A204.1 (cell line): ENCODE measurements at regions not wholly inside any gene's neighbourhood (a gene's known extent, or its start where the extent isn't known, plus 50 kb on each side); places are given as distances from the start of the nearest gene placed in this dataset.
"Not testable (repeated sequence)": the region's sequence is repeated elsewhere in the genome, so short reads cannot be mapped to it uniquely, and the experiment has no call there.

Experiments used
- FAIRE-seq: peaks from 2 replicates; lab custom pipeline; 2012; peaks lifted over from hg19 to GRCh38; lab: Jason Lieb, UNC

DNA sequence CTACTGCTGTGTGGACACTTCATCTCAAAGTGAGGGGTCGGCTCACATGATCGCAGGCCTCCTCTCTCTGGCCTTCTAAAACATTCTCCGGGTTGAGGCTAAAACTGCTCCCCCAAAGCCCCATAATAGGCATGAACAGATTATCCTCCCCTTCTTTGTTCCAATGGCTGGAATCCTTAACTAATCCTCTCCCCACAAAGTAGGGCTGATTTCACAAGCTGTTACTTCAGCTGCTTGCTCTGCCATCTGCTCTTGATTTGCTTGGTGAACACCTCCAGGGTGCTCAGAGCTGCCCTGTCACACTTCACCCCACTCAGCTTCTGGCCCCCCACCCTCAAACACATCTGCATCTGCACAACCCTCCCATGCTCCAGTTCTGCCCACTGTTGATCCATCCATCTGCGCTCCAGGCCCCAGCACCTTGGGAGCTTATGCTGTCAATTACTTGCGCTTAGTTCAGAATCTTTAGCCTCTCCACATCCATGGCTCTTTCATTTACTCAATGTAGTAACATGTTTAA, 173.1 kb upstream of the API5 start:
- no peak for FAIRE-seq

DNA sequence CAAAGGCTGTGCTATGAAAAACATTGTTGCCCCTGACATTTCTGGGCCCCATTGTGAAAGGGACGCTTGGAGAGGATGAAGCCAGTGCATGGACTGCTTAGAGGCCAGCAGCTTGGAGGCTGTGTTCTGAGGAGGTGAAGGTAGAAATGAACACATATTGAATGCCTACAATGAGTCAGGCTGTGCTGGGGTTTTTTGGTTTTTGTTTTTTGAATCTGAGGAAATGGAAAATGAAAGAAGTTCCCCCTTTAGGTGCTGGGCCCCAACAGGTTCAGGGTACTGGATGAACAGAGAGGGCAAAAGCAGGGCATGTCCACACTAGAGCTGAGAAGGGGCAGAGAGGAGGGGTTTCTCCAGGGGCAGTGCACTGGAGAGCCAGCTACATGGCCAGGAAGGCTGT, 166.1 kb upstream of the API5 start:
- FAIRE-seq = no peak

DNA sequence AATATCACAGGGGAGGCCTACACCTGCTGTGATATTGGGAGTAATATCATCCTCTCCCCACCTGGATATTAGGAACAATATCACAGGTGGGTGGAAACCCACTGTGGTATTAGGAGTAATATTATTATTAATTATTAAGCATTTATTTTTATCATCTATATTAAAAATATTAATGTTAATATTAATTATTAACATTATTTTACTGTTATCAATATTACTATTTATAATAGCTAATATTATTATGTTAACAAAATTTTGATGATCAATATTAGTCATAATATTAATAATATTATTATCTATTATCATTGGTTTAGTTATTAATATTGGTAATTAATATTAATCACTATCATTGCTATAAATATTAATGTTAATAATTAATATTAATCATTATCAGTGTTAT, 161.1 kb upstream of the API5 start:
- FAIRE-seq = peak; percentile 96

DNA sequence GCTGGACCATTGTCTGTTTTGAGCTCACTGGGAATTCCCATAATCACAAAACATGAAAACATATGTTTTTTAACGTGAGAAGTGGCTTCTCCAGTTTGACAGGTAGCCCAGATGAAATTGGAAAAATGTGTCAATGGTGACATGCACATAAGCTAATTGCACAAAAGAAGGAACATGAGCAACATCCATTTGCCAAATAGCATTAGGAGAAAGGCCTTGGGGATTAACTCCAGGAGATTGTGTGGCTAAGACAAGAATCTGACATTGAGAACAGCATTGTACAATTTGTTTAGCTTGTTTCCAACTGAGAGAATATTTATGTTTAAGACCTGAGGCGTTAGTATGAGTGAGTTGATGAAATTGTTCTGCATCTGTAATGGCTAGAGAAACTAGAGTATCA, 147.0 kb upstream of the API5 start:
- no peak for FAIRE-seq

DNA sequence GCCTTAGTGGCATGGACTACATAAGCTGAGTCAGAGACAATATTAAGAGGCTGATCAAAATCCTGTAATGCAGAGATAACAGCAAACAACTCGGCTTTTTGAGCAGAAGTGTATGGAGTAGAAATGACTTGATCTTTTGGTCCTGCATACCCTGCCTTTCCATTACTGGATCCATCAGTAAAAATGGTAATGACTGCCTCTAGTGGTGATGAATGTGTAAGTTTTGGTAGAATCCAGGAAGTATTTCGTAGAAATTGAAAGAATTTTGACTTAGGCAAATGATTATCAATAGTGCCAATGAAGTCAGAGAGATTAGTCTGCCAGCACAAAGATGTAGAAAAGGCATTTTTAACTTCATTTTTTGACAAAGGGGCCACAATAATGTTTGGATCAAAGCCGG, 146.4 kb upstream of the API5 start:
- not testable (repeated sequence) for FAIRE-seq

DNA sequence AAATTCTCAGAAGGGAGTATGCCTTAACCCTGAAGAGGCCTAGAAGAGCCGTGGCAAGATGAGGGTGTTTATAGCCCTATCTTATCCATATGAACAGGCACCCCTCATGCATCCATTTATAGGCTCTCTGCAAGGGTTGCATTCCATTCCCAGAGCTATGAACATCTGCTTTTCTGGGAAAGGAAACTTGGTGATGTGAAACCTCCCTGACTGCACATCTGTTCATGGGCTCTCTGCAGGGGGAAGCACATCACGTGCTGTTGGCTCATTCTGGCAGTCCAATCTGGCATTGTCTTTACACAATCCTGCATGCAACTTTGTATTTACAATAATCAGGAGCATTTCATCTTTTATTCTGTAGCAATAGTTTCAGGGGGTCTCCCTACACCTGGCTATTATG, 143.6 kb upstream of the API5 start:
- not testable (repeated sequence) for FAIRE-seq

DNA sequence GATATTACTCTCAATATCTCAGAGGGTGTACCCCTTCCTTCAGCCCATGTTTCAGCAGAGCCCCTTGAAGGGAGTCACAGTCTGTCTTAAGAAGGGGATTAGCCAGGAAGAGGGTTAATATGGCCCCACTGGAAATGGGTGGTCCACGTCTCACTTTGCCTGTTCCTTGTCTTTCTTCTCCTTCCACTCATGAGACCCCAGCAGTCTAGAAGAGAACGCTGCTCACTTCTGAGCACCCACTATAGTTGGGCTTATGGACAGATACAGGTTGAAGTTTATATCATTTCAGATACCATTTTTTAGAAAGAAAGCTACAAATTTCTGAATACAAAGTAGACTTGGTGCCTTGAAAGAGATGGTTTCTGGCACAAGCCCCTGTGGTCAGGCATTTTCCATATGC, 139.3 kb upstream of the API5 start:
- no peak for FAIRE-seq

DNA sequence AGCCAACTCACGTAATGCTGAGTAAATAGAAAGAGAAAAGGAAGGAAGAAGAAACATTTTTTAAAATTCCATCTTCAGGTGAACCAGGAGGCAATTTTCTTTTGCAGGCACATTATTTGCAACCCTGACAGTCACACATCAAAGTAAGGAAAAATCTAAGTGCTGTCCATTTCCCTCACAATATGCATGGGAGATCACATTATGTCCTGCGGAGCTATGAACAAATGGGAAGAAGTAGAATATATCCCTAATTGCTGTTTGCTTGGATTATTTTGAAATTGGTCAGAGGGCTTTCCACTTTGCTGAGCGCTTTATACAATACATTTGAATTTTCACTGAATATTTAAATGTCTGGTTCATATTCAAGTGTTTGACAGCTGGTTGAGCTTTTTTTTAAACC, 133.8 kb upstream of the API5 start:
- FAIRE-seq = no peak

DNA sequence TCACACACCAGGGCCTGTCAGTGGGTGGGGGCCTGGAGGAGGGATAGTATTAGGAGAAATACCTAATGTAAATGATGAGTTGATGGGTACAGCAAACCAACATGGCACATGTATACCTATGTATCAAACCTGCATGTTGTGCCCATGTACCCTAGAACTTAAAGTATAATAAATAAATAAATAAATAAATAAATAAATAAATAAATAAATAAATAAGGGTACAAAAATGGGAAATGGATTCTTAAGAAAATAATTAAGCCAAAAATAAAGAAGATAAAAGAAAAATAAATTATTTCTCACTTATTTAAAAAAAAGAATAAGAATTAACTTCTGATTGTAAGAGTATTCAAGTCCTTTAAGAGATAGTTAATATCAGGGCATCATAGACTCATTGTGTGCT, 117.3 kb upstream of the API5 start:
- FAIRE-seq = not testable (repeated sequence)

DNA sequence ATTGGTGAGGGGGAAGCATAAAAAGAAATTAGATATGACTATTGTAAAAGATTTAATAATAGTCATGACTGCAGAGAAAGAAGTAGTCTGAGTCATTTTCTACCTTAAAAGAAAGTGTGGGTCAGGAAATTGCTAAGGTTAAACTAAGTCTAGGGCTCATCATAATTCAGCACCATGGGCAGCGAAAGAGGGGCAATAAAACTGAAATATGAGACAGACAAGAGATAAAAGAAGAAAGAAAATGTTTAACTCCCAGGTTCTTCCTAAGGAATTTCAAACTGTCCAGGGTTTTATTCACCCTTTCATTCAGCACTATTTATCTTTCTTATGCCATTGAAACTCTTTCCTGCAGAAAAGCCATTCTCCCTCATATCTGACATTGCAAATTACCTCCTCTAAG, 114.4 kb upstream of the API5 start:
- no peak for FAIRE-seq

DNA sequence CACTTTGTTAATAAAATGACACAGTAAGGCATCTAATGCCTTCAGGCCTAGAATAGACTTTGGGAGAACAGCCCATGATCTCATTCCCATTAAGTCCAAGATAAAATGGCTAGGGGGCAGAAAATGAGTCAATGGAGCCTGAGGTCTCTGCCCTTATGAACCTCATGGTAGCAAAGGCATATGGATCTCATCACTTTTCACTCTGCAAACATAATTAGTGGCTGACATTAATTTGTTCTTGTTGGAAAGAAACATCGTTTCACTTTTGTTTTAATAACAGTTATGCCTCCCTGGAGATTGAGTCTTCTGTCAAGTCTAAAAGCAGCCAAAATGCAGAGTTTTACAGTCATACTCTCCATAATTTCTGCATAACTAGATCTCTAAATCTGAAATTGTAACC, 111.8 kb upstream of the API5 start:
- FAIRE-seq = no peak

DNA sequence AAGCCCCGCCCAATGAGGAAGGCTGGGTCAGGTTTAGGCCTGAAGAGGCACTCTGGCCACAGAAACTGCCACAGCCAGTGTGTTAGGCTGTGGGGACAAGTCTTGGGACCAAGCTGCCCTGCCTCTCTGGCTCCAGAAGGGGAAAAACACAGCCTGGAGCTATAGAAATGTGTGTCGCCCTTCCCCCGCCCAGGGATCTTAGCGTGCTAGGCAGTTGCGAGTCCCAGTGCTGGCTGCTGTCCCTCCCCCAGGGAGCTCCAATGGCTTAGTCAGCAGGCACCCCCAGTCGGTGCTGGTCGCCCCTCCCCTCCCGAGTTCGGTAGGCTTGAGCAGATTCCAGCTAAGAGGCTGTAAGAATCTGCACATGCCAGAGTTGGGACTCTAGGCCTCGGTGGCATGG, 99.5 kb upstream of the API5 start:
- FAIRE-seq = no peak

DNA sequence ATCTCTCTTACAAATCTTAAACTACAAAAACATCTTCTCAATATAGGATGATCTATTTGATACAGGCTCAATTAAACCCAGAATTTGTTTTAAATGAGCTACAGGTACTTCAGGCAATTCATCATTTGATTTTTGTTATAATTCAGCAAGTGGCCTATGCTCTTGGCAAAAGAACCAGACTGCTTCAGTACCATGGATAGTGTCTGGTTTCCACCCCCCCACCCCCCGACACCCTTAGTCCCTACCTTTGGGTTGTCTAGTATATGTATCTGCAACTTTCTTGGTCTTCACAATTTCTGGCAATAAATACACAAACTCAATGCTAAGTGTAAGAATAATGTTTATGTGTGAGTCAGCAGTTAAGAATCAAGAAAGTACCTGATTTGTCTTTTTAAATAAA, 97.3 kb upstream of the API5 start:
- no peak for FAIRE-seq

DNA sequence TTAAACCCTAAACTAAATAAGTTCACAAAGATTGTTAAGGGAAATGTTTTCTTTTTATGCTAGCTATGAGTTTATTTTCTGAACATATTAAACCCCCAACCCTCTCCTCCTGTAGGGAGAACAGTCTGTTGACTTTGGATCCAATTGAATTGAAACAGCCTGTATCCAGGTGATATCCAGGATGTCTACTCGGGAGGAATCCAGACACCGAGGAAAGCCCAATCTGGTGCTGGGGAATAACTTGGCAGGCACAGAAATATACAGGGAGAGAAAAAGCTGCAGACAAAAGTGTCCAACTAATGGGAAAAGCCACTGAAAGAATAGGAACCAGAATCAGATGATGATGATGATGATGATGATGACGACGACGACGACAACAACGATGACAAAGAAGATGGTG, 93.9 kb upstream of the API5 start:
- FAIRE-seq = no peak

DNA sequence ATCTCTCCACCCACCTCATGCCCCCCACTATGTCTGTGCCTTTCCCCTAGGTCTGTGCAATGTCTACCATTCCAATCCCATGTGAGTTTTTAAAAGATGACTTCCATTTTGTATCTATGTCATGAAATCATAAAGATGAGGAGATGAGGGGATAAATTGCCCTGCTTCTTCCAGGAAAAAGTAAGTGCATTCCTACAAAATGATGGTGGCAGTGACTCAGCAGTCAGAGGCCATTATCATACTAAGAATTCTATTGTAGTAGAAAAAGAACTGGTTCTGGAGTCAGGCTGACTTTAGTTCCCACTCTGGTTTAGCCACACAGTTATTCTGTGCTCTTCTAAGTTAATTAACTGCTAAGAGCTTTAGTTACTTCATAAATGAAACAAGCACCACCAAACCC, 89.6 kb upstream of the API5 start:
- FAIRE-seq = no peak

DNA sequence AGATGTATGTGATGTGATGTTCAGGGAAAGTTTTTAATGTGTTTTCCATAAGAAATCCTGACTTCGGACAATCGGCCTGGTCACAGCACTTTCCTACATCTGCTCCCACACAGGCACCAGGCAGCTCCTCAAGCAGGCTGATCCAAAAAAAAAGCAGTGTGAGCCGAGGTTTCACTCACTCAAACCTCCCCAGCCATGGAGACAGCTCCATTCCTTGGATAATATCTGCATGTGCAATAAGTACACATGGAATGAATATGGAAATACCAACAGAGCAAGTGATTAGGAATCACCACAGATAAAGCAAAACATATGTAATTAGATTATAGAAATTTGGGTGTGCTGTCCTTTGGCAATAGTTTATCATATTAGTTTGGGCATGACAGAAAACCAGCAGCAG, 88.8 kb upstream of the API5 start:
- no peak for FAIRE-seq

DNA sequence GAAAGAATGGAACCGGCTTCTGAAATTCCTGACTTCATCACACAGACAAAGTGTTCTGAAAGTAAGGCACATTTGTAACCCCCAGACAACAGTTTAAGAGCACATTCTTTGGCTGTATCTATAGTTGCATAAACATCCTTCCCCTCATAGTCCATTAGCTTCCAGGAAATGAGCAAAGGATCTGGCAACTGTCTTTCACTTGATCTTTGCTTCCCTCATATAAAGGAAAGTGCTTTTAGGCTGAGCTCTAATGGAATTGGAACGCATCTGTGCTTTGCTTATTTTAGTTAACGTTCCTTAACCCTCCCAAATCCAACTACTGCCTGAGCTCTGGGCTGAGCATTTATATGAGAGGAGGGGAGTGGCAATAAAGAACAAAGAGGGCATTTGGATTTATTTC, 76.9 kb upstream of the API5 start:
- FAIRE-seq = no peak

DNA sequence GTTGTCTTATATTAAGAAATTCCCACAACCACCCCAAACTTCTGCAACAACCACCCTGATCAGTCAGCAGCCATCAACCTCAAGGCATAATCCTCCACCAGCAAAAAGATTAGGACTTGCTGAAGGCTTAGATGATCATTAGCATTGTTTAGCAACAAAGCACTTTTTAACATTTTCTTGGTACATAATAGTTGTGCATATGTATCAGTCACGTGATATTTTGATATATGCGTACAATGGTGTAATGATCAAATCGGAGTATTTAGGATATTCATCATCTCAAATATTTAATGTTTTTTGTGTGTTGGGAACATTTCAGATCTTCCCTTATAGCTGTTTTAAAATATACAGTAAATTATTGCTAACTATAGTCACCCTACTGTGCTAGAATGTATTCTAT, 73.5 kb upstream of the API5 start:
- no peak for FAIRE-seq

DNA sequence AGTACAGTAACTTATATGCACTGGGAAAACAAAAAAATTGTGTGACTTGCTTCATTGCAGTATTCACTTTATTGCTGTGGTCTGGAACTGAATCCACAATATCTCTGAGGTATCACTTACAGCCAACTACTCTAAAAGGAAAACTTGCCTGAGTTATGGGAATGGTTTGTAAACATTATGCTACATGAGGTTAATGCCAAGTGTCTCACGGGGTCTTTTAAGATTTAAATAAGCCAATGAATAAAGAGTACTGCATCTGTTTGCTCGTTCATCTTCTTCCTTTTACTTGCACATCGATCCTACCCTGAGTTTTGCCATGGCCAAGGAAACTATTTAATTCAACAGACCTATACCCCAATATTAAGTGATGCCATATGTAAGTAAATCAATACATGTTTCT, 72.0 kb upstream of the API5 start:
- FAIRE-seq = no peak

DNA sequence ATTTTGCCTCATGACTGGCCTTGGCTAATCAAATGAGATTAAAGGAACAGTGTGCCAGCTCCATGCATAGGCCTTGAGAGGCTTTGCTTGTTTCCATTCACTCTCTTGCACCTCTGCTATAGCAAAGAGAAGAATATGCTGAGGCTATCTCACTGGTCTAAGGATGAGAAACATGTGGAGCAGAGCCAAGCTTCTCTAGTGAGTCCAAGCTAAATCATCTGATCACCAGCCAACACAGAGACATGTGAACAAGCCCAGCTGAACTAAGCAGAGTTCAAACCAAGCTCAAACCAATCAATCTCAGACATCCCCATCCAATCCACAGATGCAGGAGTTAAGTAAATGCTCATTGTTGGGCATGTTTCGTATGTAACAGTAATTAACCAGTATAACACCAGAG, 69.4 kb upstream of the API5 start:
- FAIRE-seq = no peak

DNA sequence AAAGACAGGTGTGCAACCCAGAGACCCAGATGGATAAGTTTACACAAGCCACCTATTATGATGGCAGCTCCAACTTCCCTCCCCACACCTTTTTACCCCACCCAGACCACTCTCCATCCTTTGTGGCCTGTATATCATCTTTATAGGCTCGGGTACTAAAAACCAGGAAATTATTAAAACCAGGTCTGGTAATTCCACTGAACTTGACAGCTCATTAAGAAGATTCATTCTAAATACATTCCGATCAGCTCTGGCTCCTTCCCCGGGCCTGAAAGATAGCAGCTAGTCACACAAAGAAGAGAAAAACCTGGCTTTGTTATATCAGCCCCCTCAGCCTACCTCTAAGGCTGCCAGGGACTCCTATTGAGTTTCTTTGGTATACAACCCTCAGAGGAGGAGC, 67.9 kb upstream of the API5 start:
- FAIRE-seq = no peak

DNA sequence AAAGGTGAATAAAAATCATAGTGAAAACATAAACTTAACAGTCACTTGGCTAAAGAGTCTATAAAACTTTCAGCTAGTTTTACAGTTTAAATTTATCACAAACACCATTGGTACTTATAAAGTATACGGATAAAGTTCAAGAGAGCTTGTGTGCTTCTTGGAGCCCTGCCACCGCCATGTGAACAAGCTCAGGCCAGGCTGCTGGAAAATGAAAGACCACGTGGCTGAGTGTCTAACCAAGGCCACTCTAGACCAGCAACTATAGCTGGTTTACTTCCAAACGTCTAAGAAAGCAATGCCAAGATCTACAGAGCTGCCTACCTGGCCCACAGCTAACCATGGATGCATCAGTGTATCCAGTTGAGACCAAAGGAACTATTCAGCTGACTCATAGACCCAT, 66.3 kb upstream of the API5 start:
- FAIRE-seq = no peak

DNA sequence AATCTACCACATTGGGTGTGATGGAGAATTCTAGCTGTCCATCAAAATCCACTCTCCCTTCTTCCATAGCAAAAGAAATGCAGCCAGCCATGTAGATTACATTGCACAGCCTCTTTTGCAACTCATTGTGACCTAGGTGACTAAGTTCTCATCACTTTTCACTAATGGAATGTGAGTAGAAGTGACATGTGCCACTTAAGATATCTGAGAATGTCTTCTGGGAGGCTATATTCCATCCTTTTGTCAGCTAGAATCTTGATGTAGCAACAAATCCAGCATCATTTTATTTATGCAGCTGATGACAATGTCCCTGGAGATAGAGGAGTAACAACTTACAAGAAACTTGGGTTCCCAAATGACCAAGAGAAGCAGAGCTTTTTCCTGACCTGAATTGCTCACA, 61.5 kb upstream of the API5 start:
- no peak for FAIRE-seq

DNA sequence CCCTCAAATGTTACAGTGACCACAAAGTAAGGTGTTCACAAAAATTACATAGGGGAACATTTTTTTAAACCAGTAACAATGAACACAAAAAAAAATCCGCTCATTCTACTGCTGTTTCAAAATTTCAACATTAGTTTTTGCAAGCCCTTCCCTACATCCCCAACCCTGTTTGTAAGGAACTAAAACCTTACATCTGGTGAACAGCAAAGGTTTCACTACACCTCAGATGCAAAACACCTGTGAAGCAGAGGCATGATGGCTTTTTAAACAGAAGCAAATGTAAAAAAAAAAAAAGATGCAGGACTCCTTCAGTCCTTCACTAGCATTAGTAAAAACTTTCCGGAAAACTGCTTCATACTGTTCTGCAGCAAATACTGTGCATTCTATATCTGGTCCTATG, 50.0 kb upstream of the API5 start:
- no peak for FAIRE-seq
